Endodermal cell (in vitro differentiated cells): ENCODE measurements at regions not wholly inside any gene's neighbourhood (a gene's known extent, or its start where the extent isn't known, plus 50 kb on each side); places are given as distances from the start of the nearest gene placed in this dataset.
"Not testable (repeated sequence)": the region's sequence is repeated elsewhere in the genome, so short reads cannot be mapped to it uniquely, and the experiment has no call there.

ENCODE experiments used
- DNase-seq: peaks from one replicate; pipeline ENCODE4 v3.0.0-alpha.2; 2017
- H3K27ac ChIP-seq: 2 replicates; pipeline ENCODE4 v1.5.1; 2013; ENCODE audit warnings: mild to moderate bottlenecking, low read depth, low read length, moderate library complexity
- H3K27me3 ChIP-seq: 2 replicates; pipeline ENCODE4 v1.6.1; 2013; ENCODE audit warnings: mild to moderate bottlenecking, low read length, moderate library complexity; ENCODE audit not compliant: insufficient read depth, control insufficient read depth, poor library complexity, severe bottlenecking
- H3K36me3 ChIP-seq: 2 replicates; pipeline ENCODE4 v1.7.0; 2013; ENCODE audit warnings: mild to moderate bottlenecking, low read length, moderate library complexity; ENCODE audit not compliant: control insufficient read depth, insufficient read depth
- H3K4me1 ChIP-seq: one replicate; pipeline ENCODE4 v1.7.0; 2013; ENCODE audit warnings: low read length; ENCODE audit not compliant: control insufficient read depth, insufficient read depth
- H3K4me3 ChIP-seq: 2 replicates; pipeline ENCODE4 v1.5.1; 2013; ENCODE audit warnings: mild to moderate bottlenecking, low read length, moderate library complexity
- H3K9ac ChIP-seq: 2 replicates; pipeline ENCODE4 v1.6.1; 2013; ENCODE audit warnings: mild to moderate bottlenecking, low read length, moderate library complexity; ENCODE audit not compliant: poor library complexity, severe bottlenecking; ENCODE audit errors: extremely low read depth
- H3K9me3 ChIP-seq: 2 replicates; pipeline ENCODE4 v1.6.1; 2013; ENCODE audit warnings: mild to moderate bottlenecking, low read length, moderate library complexity; ENCODE audit not compliant: control insufficient read depth
- H3K27ac Mint-ChIP-seq: 2 replicates; pipeline ENCODE4 v1.8.0; 2020; ENCODE audit warnings: mixed read lengths
- H3K27me3 Mint-ChIP-seq: 2 replicates; pipeline ENCODE4 v1.8.0; 2021; ENCODE audit warnings: mild to moderate bottlenecking, mixed read lengths; ENCODE audit not compliant: insufficient read depth
- H3K36me3 Mint-ChIP-seq: 2 replicates; pipeline ENCODE4 v1.8.0; 2020; ENCODE audit warnings: low read depth, mixed read lengths
- H3K4me1 Mint-ChIP-seq: 2 replicates; pipeline ENCODE4 v1.8.0; 2020; ENCODE audit warnings: mixed read lengths
- H3K4me3 Mint-ChIP-seq: 2 replicates; pipeline ENCODE4 v1.8.0; 2020; ENCODE audit warnings: mild to moderate bottlenecking, moderate library complexity, mixed read lengths
- H3K9me3 Mint-ChIP-seq: 2 replicates; pipeline ENCODE4 v1.8.0; 2020; ENCODE audit warnings: mild to moderate bottlenecking, mixed read lengths
- CTCF ChIP-seq: fragments of 200-600 bp; sonication (generic); conservative IDR thresholded peaks from 2 replicates; pipeline ENCODE4 v1.5.0; 2021; ENCODE audit warnings: antibody characterized with exemption, mild to moderate bottlenecking
- WGBS, 2 experiments: methylation state at CpG; one replicate each; pipeline versions ENCODE4 v1.1.5 to v1.1.7; 2013; ENCODE audit warnings: missing lambda C conversion rate in 2 of 2, mixed read lengths in 1 of 2; ENCODE audit not compliant: insufficient coverage in 1 of 2, insufficient read length in 1 of 2; 5-methylcytosine and 5-hydroxymethylcytosine counted together

GRCh38 chr1:148383966-148384365, 99.1 kb downstream of the PPIAL4G start:
- H3K27ac ChIP-seq = no peak overlapping the region
- H3K27me3 ChIP-seq = no peaks in the 10 kb centered on the region
- no peak overlapping the region for H3K9ac ChIP-seq
- H3K27me3 Mint-ChIP-seq = peaks cover 3% of the 10 kb centered on the region
- H3K4me1 Mint-ChIP-seq = peaks cover 51% of the 10 kb centered on the region
- no peaks in the 10 kb centered on the region for H3K36me3 ChIP-seq
- peak overlapping the region; percentile 4 for H3K4me3 ChIP-seq
- 84 to 86% methylated on average over 4 to 5 of the region's 5 CpGs for WGBS, 2 experiments
- no peaks in the 10 kb centered on the region for H3K9me3 ChIP-seq
- peak; percentile 29 for TF ChIP-seq CTCF
- H3K27ac Mint-ChIP-seq = no peak overlapping the region
- H3K4me1 ChIP-seq = peaks cover 5% of the 10 kb centered on the region
- H3K9me3 Mint-ChIP-seq = peaks cover 2% of the 10 kb centered on the region
- H3K36me3 Mint-ChIP-seq = no peaks in the 10 kb centered on the region
- H3K4me3 Mint-ChIP-seq = no peak overlapping the region
- no peak for DNase-seq

GRCh38 chr1:148379697-148380096, 103.4 kb downstream of the PPIAL4G start:
- no peak overlapping the region for H3K4me3 ChIP-seq
- H3K9me3 Mint-ChIP-seq = no peaks in the 10 kb centered on the region
- no peaks in the 10 kb centered on the region for H3K36me3 ChIP-seq
- H3K27me3 Mint-ChIP-seq = peaks cover 8% of the 10 kb centered on the region
- no peak for TF ChIP-seq CTCF
- no peaks in the 10 kb centered on the region for H3K9me3 ChIP-seq
- H3K27ac Mint-ChIP-seq = peak overlapping the region; percentile 72
- peak overlapping the region; percentile 71 for H3K4me3 Mint-ChIP-seq
- 65 to 89% methylated on average over 8 to 16 of the region's 16 CpGs for WGBS, 2 experiments
- H3K36me3 Mint-ChIP-seq = no peaks in the 10 kb centered on the region
- H3K27ac ChIP-seq = no peak overlapping the region
- DNase-seq = no peak
- H3K9ac ChIP-seq = no peak overlapping the region
- H3K27me3 ChIP-seq = no peaks in the 10 kb centered on the region
- peaks cover under 1% of the 10 kb centered on the region for H3K4me1 ChIP-seq
- peaks cover 27% of the 10 kb centered on the region for H3K4me1 Mint-ChIP-seq

- Mint-ChIP-seq H3K4me3 (peak overlapping the region; percentile 71), H3K4me1 (peaks cover 21% of the 10 kb centered on the region), H3K9me3 (no peaks in the 10 kb centered on the region), H3K27ac (peak overlapping the region; percentile 72), H3K27me3 (peaks cover 8% of the 10 kb centered on the region), H3K36me3 (no peaks in the 10 kb centered on the region)
- TF ChIP-seq CTCF = peak; percentile 23
- Histone ChIP-seq H3K4me3 (no peak overlapping the region), H3K4me1 (no peaks in the 10 kb centered on the region), H3K36me3 (no peaks in the 10 kb centered on the region), H3K9ac (no peak overlapping the region), H3K27ac (no peak overlapping the region), H3K27me3 (no peaks in the 10 kb centered on the region), H3K9me3 (no peaks in the 10 kb centered on the region)
- 77 to 94% methylated on average over 14 to 22 of the region's 22 CpGs for WGBS, 2 experiments
- DNase-seq = no peak
These were observed 104.0 kb downstream of the PPIAL4G start for GRCh38 chr1:148379170-148379500.

- H3K27ac ChIP-seq, H3K36me3 ChIP-seq, H3K27ac Mint-ChIP-seq, H3K4me3 Mint-ChIP-seq, H3K27me3 Mint-ChIP-seq, H3K4me3 ChIP-seq, H3K27me3 ChIP-seq, H3K9me3 Mint-ChIP-seq, H3K9me3 ChIP-seq, H3K9ac ChIP-seq, H3K4me1 ChIP-seq, H3K36me3 Mint-ChIP-seq, DNase-seq: not testable (repeated sequence)
- WGBS, 2 experiments = 95 to 100% methylated on average over 2 to 3 of the region's 4 CpGs
- peaks cover 15% of the 10 kb centered on the region for H3K4me1 Mint-ChIP-seq
These were observed 105.1 kb downstream of the PPIAL4G start for GRCh38 chr1:148377992-148378391.

GRCh38 chr1:148377045-148377444, 106.1 kb downstream of the PPIAL4G start:
- not testable (repeated sequence) for H3K27ac ChIP-seq, H3K27ac Mint-ChIP-seq, H3K4me1 ChIP-seq, H3K36me3 ChIP-seq, H3K9me3 ChIP-seq, DNase-seq, H3K27me3 Mint-ChIP-seq, H3K9ac ChIP-seq, H3K27me3 ChIP-seq, H3K9me3 Mint-ChIP-seq, H3K36me3 Mint-ChIP-seq, H3K4me3 Mint-ChIP-seq, H3K4me3 ChIP-seq
- H3K4me1 Mint-ChIP-seq = peaks cover 17% of the 10 kb centered on the region
- WGBS, 2 experiments = 95 to 100% methylated on average over 1 to 2 of the region's 2 CpGs
